Keratinocyte (primary cell): ENCODE measurements at regions not wholly inside any gene's neighbourhood (a gene's known extent, or its start where the extent isn't known, plus 50 kb on each side); places are given as distances from the start of the nearest gene placed in this dataset.

Source experiments
- EZH2 ChIP-seq: IDR thresholded peaks from one replicate; pipeline ENCODE4 v1.6.1; 2012; ENCODE audit warnings: inconsistent platforms, mild to moderate bottlenecking, low read length, moderate library complexity
- TF ChIP-seq, protein P1 (sequence below), 3 experiments: IDR thresholded peaks in 1 of 3; conservative IDR thresholded peaks in 1 of 3; optimal IDR thresholded peaks in 1 of 3; 2 replicates in 2 of 3; 3 replicates in 1 of 3; pipeline versions ENCODE3 to v1.5.1; 2011; ENCODE audit warnings: low read length in 3 of 3, mild to moderate bottlenecking in 3 of 3, moderate library complexity in 2 of 3, control low read depth in 1 of 3, inconsistent platforms in 1 of 3; ENCODE audit not compliant: insufficient read depth in 2 of 3; ENCODE audit errors: extremely low read depth in 1 of 3

DNA sequence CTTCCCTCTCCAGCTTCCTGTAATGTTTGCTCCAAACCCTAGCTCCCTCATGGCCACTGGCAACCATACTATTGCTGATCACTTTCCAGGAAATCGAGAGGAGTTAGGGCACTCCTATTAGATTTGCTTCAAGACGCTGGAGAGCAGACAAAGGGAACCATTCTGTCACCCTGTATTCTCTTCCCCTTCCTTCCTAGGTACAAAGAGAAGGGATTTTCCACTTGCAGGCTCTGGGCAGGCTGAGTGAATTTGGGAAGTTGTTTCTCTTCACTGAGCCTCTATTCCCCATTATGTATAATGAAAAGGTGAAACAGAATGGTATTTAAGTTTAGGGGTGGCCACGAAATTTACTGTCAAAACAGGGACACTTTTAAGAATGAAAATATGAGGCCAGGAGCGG lies 99.4 kb upstream of the LPP start:
- TF ChIP-seq, protein P1, sequence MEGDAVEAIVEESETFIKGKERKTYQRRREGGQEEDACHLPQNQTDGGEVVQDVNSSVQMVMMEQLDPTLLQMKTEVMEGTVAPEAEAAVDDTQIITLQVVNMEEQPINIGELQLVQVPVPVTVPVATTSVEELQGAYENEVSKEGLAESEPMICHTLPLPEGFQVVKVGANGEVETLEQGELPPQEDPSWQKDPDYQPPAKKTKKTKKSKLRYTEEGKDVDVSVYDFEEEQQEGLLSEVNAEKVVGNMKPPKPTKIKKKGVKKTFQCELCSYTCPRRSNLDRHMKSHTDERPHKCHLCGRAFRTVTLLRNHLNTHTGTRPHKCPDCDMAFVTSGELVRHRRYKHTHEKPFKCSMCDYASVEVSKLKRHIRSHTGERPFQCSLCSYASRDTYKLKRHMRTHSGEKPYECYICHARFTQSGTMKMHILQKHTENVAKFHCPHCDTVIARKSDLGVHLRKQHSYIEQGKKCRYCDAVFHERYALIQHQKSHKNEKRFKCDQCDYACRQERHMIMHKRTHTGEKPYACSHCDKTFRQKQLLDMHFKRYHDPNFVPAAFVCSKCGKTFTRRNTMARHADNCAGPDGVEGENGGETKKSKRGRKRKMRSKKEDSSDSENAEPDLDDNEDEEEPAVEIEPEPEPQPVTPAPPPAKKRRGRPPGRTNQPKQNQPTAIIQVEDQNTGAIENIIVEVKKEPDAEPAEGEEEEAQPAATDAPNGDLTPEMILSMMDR (optimal IDR thresholded peaks at IDR 0.05 in 1 of 3, IDR thresholded peaks at IDR 0.05 in 1 of 3, conservative IDR thresholded peaks at IDR 0.05 in 1 of 3; ENCODE audit: extremely low read depth in 1 of 3, insufficient read depth in 2 of 3, low read length in 3 of 3), result no peak
- TF ChIP-seq EZH2, result no peak
